Islet of Langerhans (tissue), 1 donor: ENCODE measurements at regions not wholly inside any gene's neighbourhood (a gene's known extent, or its start where the extent isn't known, plus 50 kb on each side); places are given as distances from the start of the nearest gene placed in this dataset.

Experiments
- FAIRE-seq: peaks from one replicate; lab custom pipeline; 2011; peaks lifted over from hg19 to GRCh38; lab: Jason Lieb, UNC

DNA sequence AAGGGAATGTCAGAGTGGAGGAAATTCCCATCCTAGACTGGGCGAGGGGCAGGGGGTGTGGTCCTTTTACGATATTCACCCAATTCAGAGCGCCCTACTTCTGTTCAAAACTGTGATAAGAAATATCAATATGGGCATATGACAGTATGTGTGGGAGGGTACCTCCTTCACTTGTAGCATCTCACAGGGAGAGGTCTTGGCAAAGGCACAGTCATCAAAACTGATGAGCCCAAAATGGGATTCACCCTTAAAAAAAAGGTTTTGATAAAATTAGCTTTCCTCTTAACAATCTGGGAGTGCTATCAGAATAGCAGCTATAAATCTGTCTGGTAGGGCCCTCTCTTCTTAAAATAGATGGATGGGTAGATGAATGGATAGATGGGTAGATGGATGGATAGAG, 967.8 kb upstream of the RBFOX1 start:
- FAIRE-seq: no peak

DNA sequence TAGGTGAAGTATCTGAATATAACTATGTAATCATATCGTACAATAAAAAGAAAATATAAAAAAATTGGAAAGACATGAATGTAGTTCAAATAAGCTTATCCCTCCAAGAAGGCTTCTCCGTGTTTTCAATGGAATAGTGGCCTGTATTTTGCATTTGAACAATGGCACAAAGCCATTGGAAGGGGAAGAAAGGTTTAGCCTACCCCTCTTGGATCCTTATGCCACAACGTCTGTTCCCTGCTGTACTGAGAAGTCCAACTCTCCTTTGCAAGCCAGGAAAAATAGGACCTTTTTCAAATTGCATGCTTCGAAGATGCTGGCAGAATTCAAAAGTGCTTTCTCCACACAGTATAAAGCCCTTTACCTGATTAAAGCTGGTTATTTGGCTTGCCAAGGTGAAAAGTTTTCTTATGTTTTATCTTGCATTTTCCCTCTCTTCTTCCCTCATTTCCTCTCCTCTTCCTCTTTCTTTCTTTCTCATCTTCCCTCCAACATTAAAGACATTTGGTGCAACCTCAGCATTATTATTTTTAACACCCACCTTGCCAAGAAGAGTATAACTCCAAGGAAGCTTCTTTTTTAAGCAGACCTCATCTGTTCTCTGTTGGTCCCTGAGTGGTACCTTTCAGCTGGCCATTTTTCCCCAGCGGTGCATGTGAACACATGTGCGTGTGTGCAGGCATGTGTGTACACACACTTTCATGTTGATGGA, 968.6 kb upstream of the RBFOX1 start:
- no peak for FAIRE-seq

DNA sequence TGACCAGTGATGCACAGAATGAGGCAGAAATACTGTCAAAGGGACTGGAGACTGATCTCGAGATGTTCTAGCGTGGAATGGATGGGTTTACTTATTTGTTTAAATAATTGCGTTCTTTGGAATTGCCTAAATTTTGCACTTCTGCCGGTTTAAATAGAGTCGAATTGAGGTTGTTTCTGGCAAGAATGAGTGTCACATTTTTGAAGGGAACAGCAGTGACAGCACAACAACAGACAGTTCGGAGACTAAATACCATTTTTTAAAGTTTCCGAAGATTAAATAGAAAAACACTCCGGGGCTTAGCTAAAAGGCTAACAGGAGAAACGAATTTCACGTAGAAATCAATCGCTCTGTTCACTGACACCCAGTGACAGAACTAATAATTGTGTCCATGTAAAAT, 969.2 kb upstream of the RBFOX1 start:
- FAIRE-seq: no peak

DNA sequence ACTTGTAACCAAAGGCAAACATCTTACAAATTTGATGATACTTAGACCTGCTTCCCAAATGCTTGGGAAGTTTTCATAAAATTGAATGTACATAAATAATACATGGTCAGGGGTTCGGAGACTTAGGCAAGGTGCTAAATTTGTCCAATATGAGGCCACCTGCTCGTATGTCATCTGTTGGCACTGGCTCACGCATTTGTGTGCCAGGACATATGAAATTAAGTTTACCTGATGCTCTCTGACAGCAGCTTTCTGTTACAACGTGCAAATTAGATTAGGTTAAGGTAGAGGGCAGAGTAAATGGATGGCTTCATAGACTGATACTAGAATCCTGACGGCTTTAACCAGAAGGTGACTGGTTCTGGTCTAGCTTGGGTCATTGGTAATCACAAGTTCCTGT, 970.3 kb upstream of the RBFOX1 start:
- no peak for FAIRE-seq

DNA sequence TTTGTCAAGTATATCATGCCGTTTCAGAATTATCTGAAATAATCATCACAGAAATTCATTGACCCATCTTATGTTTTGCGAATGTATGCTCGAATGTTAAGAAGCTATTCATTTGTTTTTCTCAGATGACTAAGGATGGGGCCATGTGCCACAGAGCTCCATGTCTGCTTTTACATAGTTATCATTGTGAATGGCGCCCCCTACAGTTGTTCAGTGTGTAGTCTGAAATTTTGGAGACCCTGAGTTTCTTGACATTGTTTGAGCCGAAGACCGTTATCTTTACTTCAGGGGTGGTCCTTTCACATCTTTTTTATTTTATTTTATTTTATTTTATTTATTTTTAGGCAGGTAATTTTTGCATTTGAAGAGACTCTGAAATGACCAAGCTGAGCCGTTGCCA, 972.0 kb upstream of the RBFOX1 start:
- FAIRE-seq: no peak

DNA sequence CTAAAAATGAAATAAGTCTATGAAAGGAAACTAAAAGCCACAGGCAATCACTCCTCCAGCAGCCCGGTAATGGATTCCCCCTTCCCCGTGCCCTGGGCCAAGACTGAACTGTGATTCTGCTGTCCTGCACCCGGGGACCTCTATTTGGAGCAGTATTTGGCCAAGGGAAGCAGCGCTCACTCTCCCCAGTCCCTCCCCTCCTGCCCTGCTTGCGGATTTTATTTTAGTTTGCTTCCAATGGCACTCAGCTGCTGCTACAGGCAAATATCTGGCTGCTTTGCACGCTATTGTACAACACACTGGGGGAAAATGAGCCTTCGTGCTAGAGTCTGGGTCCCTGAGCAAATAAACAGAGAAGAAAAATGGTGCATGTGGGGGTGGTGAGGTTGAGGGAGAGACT, 975.7 kb upstream of the RBFOX1 start:
- no peak for FAIRE-seq

DNA sequence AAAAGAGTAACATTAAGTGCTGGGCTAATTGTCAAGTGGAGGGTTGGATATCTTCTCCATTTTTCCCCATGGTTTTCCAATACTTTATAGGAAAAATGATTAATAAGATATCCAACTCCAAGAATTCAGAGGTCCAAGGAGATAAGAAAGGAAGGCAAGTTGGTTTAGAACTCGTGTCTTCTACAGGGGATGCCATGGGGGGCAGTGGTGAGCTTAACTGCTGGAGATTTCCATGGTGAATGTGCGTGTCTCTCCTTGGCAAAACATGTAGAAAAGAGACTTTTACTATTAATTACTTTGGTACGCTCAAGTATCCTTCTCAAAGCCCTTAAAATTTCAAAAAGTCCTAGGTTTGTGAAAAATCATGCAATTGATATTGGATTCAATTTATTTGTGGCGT, 982.9 kb upstream of the RBFOX1 start:
- FAIRE-seq: no peak

DNA sequence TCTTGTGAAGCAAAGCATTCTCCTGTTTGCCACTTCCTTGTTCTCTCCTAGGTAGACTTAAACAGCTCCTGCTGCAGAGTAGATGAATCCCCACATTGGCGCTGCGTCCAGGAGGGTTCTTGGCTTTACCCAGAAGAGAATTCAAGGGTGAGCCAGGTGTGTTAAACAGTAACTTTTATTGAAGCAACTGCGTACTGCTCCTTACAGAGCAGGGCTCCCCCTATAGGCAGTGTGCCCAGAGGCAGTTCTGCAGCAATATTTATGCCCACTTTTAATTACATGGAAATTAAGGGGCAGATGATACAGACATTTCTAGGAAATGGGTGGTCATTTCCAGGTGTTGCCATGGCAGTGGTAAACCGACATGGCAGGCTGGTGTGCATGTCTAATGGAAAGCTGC, 987.6 kb upstream of the RBFOX1 start:
- FAIRE-seq: no peak

DNA sequence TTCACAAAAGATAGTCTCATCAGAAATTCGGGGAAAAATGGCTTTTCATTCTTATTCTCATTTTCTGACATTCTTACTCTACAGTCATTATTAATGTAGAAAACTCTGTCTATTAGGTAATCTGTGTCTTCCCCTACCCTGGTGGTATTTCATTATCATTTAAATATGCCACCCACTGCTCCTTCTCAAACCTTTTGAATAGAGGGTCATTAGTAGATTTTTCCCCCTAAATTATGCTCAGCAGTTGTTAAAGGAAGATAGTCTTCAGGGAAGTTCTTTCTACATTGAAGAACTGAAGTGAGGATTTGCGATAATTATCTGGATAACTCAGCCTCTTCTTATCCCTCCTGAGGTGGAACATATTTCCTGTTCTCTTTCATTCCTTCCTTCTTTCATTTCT, 989.5 kb upstream of the RBFOX1 start:
- no peak for FAIRE-seq

DNA sequence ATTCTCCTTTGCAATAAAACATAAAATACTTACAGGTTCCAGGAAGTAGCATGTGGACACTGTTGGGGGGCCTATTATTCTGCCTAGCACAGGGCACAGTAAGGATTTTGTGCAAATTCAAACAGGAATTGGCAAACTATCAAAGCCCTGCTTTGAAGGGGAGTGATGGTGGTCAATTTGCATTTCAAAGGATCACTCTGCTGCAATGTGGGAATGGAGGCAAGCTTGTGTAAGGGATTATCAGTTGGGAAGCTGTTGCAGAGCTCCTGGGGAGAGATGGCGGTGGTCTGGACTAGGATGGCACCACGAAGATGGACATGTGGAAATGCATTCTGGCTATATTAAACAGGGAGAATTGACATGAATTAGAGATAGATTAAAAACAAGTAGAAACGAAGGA, 990.7 kb upstream of the RBFOX1 start:
- FAIRE-seq: no peak

DNA sequence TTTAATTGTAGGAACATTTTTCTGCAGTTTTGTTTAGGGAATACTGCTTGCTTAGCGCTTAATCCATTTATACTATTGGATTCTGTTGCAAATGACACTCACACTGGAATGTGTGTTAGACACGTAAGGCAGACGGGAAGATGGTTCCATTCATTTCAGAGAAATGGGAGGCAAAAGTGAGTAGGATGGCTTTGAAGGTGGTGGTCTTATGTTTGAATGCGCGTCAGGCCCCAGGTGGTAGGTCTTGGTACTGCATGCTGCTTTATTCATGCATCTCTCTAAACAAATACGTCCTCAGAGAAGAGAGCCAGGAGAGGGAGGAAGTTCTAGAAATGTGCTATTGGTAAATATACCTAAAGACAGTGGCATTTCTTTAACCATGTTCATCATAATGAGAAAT, 997.6 kb upstream of the RBFOX1 start:
- no peak for FAIRE-seq

DNA sequence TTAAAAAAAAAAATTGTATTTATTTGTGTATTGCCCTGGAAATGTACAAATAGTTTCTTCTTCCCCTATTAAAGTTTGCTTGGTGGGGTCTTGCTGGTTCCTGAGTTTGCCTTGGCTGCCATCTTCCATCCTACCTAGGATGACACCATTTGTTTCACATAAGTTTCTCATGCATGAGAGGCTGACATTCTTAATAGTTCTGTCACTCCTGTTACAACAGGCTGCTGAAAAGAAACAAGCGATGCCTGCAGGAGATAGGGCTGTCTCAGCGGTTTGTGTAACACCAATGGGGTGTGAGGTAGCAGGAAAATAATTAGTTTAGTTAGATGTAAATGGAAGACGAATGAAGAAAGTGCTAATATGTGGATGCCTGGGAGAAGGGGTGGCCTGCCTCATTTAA, 1000.9 kb upstream of the RBFOX1 start:
- no peak for FAIRE-seq

DNA sequence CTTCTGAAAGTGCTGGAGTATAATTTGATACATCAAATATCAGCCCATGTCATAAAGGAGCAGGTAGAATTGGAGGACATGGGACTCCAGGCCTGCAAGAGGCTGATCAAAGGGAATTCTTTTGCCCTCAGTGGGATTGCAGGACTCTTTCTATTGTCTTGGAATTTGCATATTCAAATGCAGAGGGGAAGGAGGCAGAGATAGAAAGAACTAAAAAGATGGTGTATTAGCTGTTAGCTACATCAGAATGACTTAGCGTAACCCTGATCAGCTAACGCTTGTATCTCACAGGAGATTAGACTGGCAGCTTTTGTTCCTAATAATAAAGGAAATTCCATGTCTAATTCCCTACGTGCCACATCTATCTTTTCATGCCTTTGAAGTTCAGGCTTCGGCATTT, 1014.7 kb upstream of the RBFOX1 start:
- no peak for FAIRE-seq

DNA sequence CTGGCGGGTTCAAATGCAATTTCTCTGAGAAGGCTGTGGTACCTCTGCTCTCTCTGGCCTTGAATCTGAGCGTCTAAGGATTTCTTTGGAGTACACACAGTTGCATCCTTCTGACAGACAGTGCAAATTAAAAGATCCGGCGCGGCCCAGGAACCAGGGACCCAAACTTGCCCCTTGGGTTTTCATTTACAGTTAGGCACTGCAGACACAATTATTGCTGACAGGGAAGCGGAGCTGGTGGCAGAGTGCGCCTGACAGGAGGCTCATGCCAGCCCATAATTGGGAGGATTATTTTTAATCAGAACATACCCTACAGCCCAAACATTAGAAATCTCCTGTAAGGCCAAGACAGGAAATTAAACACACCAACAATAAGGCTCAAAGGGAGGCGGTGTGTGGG, 1023.4 kb upstream of the RBFOX1 start:
- no peak for FAIRE-seq

DNA sequence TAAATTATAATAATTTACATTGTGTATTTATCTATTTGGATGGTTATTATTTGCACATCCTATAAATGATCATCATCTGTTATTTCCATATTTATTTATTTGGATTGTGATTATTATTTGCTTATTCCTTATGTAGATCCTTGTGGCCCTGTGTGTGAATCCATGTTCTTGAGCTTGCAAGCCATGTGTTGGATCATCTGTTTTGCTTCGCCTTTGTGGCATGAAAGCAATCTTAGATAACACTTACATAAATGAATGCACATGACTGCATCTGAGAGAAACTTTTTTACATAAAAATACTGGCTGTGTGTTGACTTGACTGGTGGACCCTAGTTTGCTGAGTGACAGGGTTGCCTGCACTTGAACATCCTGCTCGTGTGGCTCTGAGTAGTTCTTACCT, 1024.5 kb upstream of the RBFOX1 start:
- no peak for FAIRE-seq

DNA sequence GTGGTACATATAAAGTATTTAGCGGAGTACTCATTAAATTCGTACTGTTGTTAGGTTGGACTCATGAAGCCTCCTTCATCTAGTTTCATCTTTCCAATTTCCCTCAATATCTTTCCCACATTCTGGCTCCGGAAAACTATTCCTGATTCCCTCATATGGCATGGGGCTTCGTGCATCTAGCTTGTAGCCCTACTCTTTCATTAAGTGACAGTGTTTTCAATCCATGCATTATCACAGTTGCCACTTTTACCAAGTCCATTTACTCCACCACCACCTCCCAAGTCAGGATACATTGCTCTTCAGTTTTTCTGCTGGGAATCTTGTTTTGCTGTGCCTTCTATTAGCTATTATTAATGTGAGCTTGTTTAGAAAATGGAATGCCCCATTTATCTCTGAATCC, 1032.1 kb upstream of the RBFOX1 start:
- FAIRE-seq: no peak

DNA sequence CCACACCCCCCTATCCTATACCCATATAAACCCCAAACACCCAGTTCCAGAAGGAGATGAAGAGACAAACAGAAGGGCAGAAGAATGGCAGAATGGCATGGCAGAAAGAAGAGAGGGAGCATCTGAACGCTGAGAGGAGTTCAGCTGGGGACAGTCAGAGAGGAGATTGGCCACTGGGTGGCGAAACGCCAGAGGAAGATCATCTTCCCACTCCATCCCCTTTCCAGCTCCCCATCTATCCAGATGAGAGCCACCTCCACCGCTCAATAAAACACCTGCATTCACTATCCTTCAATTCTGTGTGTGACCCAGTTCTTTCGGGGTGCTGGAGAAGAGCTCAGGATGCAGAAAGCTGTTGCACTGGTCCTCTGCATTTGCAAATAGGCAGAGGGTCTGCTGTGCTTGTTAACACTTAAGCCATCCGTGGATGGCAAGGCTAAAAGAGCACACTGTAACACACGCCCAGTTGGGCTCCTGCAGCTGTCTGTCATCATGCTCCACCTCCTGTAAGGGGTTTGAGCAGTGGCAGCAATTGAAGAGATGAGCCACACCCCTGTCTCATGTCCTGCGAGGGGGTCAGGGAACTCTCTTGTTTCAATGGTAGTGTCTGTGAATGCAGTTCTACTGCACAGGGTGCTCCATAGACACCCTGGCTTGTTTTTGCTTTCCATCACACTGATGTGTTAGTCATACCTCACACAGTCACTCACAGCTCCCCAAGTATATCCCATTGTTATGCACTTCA, 1034.8 kb upstream of the RBFOX1 start:
- FAIRE-seq: no peak

DNA sequence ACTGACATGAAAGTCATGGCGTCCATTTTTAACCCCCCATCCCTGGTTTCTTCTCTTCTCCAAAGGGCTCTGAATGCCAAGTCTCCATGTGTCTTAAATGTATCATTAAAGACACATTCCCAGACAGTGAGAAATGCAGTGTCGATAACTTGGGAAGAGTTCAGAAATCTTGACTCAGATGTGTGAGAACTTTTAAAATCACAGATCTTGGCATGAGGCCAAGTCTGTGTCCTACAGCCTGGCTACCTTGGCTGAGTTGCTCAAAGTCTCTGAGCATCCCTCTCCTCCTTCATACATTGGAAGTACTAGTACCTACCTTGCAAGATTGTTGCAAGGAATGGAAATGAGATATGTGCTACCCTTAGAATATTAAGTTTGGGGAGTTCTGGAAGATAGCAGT, 1046.5 kb upstream of the RBFOX1 start:
- FAIRE-seq: no peak

DNA sequence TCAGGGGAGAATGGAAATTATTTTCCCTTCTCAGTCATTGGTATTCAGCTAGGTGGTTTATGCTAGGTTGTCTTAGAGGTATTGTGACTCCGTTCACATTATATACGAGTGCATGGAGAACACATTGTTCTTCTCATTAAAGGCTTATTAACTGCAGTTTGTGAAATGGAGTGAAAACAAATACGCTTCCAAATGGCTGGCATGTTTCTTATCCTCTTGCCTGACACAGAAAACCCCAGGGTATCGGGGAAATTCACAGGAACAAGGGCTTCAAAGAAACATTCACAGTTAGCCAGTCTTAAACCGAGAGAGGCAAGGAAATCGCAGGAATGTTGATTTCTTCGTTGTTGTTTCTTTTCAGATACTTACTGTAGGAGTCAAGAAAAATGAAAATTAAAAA, 1047.9 kb upstream of the RBFOX1 start:
- FAIRE-seq: no peak

DNA sequence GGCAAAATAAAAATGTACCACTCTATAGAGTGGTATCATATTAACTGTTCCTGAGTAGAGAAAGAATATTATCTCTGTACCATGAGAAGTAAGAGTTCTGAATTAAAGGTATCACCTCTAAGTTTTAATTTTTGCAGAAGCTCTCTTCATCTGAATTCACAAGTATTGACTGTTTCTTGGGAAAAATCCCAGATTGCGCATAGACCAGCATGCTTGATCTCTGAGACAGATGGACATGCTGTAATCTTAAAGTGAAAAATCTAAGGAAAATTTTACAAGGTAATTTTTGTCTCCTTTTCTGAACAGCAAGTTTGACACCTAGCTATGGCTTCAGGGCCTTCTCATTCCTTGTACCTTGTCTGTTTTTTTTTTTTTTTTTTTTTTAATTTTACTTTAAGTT, 1050.7 kb upstream of the RBFOX1 start:
- FAIRE-seq: no peak

DNA sequence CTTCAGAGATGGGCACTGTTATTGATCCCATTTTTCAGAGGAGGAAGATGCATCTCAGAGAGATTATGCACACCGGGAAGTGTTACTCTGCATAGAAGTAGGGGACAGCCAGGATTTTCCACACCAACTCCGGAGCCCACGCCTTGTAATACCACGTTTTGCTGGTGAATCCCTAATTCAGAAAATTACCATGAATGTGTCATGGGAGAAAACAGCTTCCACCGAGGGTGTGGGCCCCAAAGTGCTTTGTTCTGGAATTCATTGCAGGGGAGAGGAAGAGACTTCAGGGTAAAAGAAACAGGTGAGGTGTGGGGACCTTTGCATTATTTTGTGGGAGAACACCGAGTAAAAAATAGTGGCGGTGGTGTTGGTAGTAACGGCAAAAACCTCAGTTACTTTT, 1051.4 kb upstream of the RBFOX1 start:
- no peak for FAIRE-seq

DNA sequence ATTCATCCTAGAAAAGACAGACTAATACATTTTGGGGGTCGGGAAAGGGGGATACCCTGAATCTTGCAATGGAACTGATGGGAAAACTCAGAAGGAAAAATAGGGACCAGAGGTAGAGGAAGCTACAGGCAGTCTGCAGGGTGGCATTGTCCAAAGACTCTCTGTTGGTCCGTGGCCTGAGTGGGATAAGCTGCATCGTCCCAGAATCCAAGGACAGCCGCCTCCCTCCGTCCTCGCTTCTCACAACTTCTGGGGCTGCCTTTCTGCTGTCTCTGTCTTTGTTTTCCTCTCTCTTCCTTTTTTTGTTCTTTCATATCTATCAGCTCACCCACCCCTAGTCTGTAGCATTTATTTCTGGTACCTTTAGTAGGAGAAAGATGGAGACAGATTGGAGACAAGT, 1052.6 kb upstream of the RBFOX1 start:
- no peak for FAIRE-seq

DNA sequence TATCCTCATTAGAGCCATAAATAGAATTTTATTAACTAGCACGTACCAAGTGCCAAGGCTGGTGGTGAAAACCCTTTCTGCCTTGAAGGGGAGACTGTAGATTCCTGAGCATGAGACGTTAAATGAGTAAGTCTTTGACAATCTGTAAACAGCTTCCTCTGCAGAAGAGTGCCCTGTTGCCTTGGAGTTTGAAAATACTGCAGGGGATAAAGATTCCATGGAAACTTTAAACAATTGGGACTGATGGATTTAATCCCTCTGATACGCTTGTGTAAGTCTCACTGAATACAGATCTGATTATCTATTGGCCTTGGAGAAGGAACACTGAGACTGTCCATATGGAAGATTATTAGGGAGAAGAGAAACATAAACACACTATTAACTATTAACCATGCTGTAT, 1053.4 kb upstream of the RBFOX1 start:
- no peak for FAIRE-seq

DNA sequence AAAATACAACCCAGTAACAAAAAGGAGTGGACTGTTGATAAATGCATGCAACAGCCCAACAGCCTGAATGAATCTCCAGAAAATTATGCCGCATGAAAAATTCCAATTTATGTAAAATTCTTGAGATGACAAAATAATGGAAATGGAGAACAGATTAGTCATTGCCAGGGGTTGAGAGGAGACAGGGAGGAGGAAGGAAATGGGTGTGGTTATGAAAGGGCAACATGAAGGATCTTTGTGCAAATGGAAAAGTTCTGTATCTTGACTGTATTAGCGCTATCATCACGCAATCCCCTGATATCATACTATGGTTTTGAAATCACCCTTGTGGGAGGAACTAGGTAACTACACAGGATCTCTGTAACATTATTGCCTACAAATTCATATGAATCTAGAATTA, 1058.3 kb upstream of the RBFOX1 start:
- FAIRE-seq: no peak
